NCI-H524 (cell line): ENCODE measurements at regions not wholly inside any gene's neighbourhood (a gene's known extent, or its start where the extent isn't known, plus 50 kb on each side); places are given as distances from the start of the nearest gene placed in this dataset.
"Not testable (repeated sequence)": the region's sequence is repeated elsewhere in the genome, so short reads cannot be mapped to it uniquely, and the experiment has no call there.

Experiments used
- DNase-seq, 2 experiments: peaks; one replicate each; lab custom pipeline; 2025; lab: John Stamatoyannopoulos, UW

- no peak for DNase-seq
These were observed 419.4 kb downstream of the ISL1 start for GRCh38 chr5:51802551-51803184.

GRCh38 chr5:51806677-51807076 lies 423.4 kb downstream of the ISL1 start:
- DNase-seq, result no peak

GRCh38 chr5:51810592-51810991 lies 427.3 kb downstream of the ISL1 start:
- DNase-seq, result no peak

GRCh38 chr5:51811883-51812471 lies 428.7 kb downstream of the ISL1 start:
- peak; percentile 39 to 53 for DNase-seq

GRCh38 chr5:51814817-51815216 lies 431.6 kb downstream of the ISL1 start:
- not testable (repeated sequence) for DNase-seq

- DNase-seq, result no peak
These were observed 433.2 kb downstream of the ISL1 start for GRCh38 chr5:51816427-51816826.

- no peak for DNase-seq
These were observed 438.4 kb downstream of the ISL1 start for GRCh38 chr5:51821697-51822096.

- no peak for DNase-seq
These were observed 446.0 kb downstream of the ISL1 start for GRCh38 chr5:51829230-51829629.

GRCh38 chr5:51829691-51830090 lies 446.4 kb downstream of the ISL1 start:
- DNase-seq, result no peak

- DNase-seq, result no peak
These were observed 449.8 kb downstream of the ISL1 start for GRCh38 chr5:51832934-51833470.

GRCh38 chr5:51838459-51838858 lies 455.2 kb downstream of the ISL1 start:
- no peak for DNase-seq

- DNase-seq, result no peak
These were observed 460.6 kb downstream of the ISL1 start for GRCh38 chr5:51843893-51844292.

- no peak for DNase-seq
These were observed 462.8 kb downstream of the ISL1 start for GRCh38 chr5:51846015-51846414.

GRCh38 chr5:51859624-51860023 lies 476.4 kb downstream of the ISL1 start:
- no peak for DNase-seq

- no peak for DNase-seq
These were observed 477.3 kb downstream of the ISL1 start for GRCh38 chr5:51860532-51861018.

GRCh38 chr5:51872144-51872543 lies 488.9 kb downstream of the ISL1 start:
- no peak for DNase-seq

GRCh38 chr5:51881901-51882300 lies 498.7 kb downstream of the ISL1 start:
- DNase-seq, result no peak

- DNase-seq, result no peak
These were observed 499.4 kb downstream of the ISL1 start for GRCh38 chr5:51882647-51883046.

- DNase-seq, result no peak
These were observed 506.5 kb downstream of the ISL1 start for GRCh38 chr5:51889703-51890102.

GRCh38 chr5:51890435-51891116 lies 507.3 kb downstream of the ISL1 start:
- DNase-seq, result no peak

- no peak for DNase-seq
These were observed 509.4 kb downstream of the ISL1 start for GRCh38 chr5:51892680-51893079.

GRCh38 chr5:51895834-51896233 lies 512.6 kb downstream of the ISL1 start:
- DNase-seq, result no peak

- no peak for DNase-seq
These were observed 519.3 kb downstream of the ISL1 start for GRCh38 chr5:51902512-51902911.
